ENCODE measurements at regions not wholly inside any gene's neighbourhood (a gene's known extent, or its start where the extent isn't known, plus 50 kb on each side); places are given as distances from the start of the nearest gene placed in this dataset.
A peak's percentile ranks its signal among the peaks of the same experiment; 100 is the strongest.

- peaks cover 17% of the 10 kb centered on the region; the same call in 2 of the 3 replicates for H3K36me3 Mint-ChIP-seq (ENCODE audit: low read depth)
- Histone ChIP-seq H2AFZ (no peak overlapping the region), H3K79me2 (replicated peaks; ENCODE audit: insufficient read depth) (no peaks in the 10 kb centered on the region), H3K4me1 (ENCODE audit: insufficient read depth) (no peaks in the 10 kb centered on the region), H3K27ac (ENCODE audit: low read depth) (no peak overlapping the region), H3K4me2 (no peak overlapping the region), H4K20me1 (replicated peaks; ENCODE audit: insufficient read depth) (no peaks in the 10 kb centered on the region), H3K9me2 (ENCODE audit: insufficient read depth) (no peaks in the 10 kb centered on the region), H3K36me3 (ENCODE audit: insufficient read depth) (no peaks in the 10 kb centered on the region), H3F3A (replicated peaks; ENCODE audit: low read depth) (no peaks in the 10 kb centered on the region), H3K27me3 (ENCODE audit: insufficient read depth) (no peaks in the 10 kb centered on the region), H3K4me3 (no peak overlapping the region)
- TF ChIP-seq NANOG (IDR thresholded peaks at IDR 0.05; ENCODE audit: borderline replicate concordance) (no peak), JUNB (IDR thresholded peaks at IDR 0.05; ENCODE audit: unreplicated experiment) (no peak), CREB1 (CRISPR knock-in tag; IDR thresholded peaks at IDR 0.05; ENCODE audit: low read depth) (no peak), ETS1 (IDR thresholded peaks at IDR 0.05) (no peak), ZNF114 (CRISPR knock-in tag; IDR thresholded peaks at IDR 0.05) (no peak), CTCF (conservative IDR thresholded peaks at IDR 0.05; ENCODE audit: low read depth in 2 of 2) (peak; percentile 44 to 73), STAT1 (IDR thresholded peaks at IDR 0.05; ENCODE audit: unreplicated experiment) (no peak)
- H3K4me1 Mint-ChIP-seq, result no peaks in the 10 kb centered on the region
- no peak overlapping the region for H3K4me3 Mint-ChIP-seq
- H3K9me3 Mint-ChIP-seq, result peaks cover 29% of the 10 kb centered on the region
- ATAC-seq (peak; percentile 87), DNase-seq (ENCODE audit: low spot score) (peak; percentile 46)
- H3K27me3 Mint-ChIP-seq (ENCODE audit: insufficient read depth, low read depth, poor library complexity), result peaks cover 4% of the 10 kb centered on the region
- H3K27ac Mint-ChIP-seq, result no peak overlapping the region
Measured at GRCh38 chr11:97610854-97611253, 1221.0 kb downstream of the JRKL start.

- Histone ChIP-seq H3K27ac (ENCODE audit: low read depth) (no peak overlapping the region), H3K4me3 (no peak overlapping the region), H2AFZ (no peak overlapping the region), H3K4me2 (no peak overlapping the region), H3K36me3 (ENCODE audit: insufficient read depth) (no peaks in the 10 kb centered on the region), H3K79me2 (replicated peaks; ENCODE audit: insufficient read depth) (no peaks in the 10 kb centered on the region), H4K20me1 (replicated peaks; ENCODE audit: insufficient read depth) (no peaks in the 10 kb centered on the region), H3K4me1 (ENCODE audit: insufficient read depth) (no peaks in the 10 kb centered on the region), H3K27me3 (ENCODE audit: insufficient read depth) (no peaks in the 10 kb centered on the region), H3F3A (replicated peaks; ENCODE audit: low read depth) (no peaks in the 10 kb centered on the region), H3K9me2 (ENCODE audit: insufficient read depth) (no peaks in the 10 kb centered on the region)
- Mint-ChIP-seq H3K9me3 (peaks cover 29% of the 10 kb centered on the region), H3K27me3 (ENCODE audit: insufficient read depth, low read depth, poor library complexity) (peaks cover 4% of the 10 kb centered on the region), H3K27ac (no peak overlapping the region), H3K4me1 (no peaks in the 10 kb centered on the region), H3K36me3 (ENCODE audit: low read depth) (peaks cover 17% of the 10 kb centered on the region; the same call in 2 of the 3 replicates), H3K4me3 (no peak overlapping the region)
- DNase-seq (ENCODE audit: low spot score) (peak; percentile 5), ATAC-seq (no peak)
- TF ChIP-seq NANOG (IDR thresholded peaks at IDR 0.05; ENCODE audit: borderline replicate concordance), result no peak
- TF ChIP-seq EZH2 (IDR thresholded peaks at IDR 0.05; ENCODE audit: low read depth, unreplicated experiment), result no peak
- TF ChIP-seq JUNB (IDR thresholded peaks at IDR 0.05; ENCODE audit: unreplicated experiment), result no peak
- TF ChIP-seq EZH2phosphoT487 (IDR thresholded peaks at IDR 0.05; ENCODE audit: unreplicated experiment), result no peak
- no peak for TF ChIP-seq REST (IDR thresholded peaks at IDR 0.05; ENCODE audit: unreplicated experiment)
- TF ChIP-seq CREB1 (CRISPR knock-in tag; IDR thresholded peaks at IDR 0.05; ENCODE audit: low read depth), result no peak
Measured at GRCh38 chr11:97611345-97611744, 1221.5 kb downstream of the JRKL start.

Data from GM23338 (cell line).